ENCODE measurements at regions not wholly inside any gene's neighbourhood (a gene's known extent, or its start where the extent isn't known, plus 50 kb on each side); places are given as distances from the start of the nearest gene placed in this dataset.

DNA sequence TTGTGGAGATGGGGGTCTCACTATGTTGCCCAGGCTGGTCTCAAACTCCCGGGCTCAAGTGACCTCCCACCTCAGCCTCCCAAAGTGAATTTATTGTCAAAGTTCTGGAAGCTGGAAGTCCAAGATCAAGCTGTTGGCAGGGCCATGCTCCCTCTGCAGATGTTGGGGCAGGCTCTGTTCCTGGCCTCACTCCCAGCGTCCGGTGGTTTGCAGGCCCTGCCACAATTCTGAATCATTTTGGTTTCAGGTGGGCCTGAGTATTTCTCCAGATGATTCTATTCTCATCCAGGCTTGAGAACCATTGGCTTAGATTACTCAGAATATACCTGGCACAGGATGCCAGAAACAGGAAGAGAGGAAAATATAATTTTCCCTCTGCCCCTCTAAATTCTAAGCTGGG, 737.4 kb downstream of the TNS3 start:
- no peak for DNase-seq (ENCODE audit: low spot score)
- TF ChIP-seq, protein P1, sequence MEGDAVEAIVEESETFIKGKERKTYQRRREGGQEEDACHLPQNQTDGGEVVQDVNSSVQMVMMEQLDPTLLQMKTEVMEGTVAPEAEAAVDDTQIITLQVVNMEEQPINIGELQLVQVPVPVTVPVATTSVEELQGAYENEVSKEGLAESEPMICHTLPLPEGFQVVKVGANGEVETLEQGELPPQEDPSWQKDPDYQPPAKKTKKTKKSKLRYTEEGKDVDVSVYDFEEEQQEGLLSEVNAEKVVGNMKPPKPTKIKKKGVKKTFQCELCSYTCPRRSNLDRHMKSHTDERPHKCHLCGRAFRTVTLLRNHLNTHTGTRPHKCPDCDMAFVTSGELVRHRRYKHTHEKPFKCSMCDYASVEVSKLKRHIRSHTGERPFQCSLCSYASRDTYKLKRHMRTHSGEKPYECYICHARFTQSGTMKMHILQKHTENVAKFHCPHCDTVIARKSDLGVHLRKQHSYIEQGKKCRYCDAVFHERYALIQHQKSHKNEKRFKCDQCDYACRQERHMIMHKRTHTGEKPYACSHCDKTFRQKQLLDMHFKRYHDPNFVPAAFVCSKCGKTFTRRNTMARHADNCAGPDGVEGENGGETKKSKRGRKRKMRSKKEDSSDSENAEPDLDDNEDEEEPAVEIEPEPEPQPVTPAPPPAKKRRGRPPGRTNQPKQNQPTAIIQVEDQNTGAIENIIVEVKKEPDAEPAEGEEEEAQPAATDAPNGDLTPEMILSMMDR (IDR thresholded peaks at IDR 0.05; ENCODE audit: extremely low read depth, missing control alignments), result no peak

DNA sequence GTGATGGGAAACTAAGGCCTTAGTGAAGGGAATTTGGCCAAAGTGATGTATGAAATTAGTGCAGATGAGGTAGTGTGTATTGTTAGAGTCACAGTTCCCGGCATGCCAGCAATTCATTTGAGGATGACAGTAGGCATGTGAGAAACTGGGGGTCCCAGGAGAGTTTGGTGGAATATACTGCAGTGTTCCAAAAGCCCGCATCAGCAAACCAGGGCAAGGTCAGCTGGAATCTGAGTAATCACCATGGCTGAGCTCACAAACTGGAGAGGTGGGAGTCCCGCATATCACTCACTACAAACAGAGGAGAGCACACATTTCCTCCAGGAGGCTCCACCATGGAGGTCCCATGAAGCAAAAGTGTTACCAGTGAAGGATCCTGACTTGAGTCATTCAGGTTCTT, 740.7 kb downstream of the TNS3 start:
- TF ChIP-seq, protein P1 (IDR thresholded peaks at IDR 0.05; ENCODE audit: extremely low read depth, missing control alignments), result no peak
- no peak for DNase-seq (ENCODE audit: low spot score)

DNA sequence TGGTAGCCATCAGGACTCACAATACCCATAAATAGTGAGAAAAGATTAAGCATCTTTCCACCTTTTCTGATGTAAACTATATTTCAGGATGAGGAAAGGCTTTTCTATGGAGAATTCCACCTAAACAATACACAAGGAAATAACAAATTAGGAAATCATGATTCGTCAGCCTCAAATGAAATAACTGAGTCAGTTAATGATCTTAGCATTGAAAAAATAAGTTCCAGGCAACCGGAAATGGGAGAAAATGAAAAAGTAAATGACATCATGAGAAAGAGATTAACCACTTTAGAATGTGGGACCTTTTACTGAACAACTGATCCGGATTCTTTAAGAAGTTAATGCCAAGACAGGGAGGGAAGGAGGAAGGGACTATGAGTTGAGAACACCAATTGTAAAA, 742.3 kb downstream of the TNS3 start:
- no peak for DNase-seq (ENCODE audit: low spot score)
- TF ChIP-seq, protein P1 (IDR thresholded peaks at IDR 0.05; ENCODE audit: extremely low read depth, missing control alignments), result no peak

DNA sequence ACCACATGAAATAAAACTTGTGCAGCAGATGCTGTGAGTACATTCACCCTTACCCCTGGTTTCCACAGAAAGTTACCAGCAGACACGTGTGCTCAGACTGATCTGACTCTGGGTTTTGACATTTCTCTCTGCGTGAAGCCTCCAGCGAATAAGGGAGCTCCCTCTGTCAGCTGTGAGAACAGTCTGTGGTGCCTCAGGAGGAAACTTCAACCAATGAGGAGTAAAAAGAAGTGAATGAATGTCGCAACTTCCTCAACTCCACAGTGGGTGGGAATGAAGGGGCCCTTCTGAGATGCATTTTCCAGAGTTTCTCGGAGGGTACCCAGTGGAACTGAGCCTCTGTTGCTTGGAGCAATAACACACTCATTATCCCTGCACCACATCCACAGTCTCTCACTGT, 743.4 kb downstream of the TNS3 start:
- TF ChIP-seq, protein P1 (IDR thresholded peaks at IDR 0.05; ENCODE audit: extremely low read depth, missing control alignments), result no peak
- no peak for DNase-seq (ENCODE audit: low spot score)

DNA sequence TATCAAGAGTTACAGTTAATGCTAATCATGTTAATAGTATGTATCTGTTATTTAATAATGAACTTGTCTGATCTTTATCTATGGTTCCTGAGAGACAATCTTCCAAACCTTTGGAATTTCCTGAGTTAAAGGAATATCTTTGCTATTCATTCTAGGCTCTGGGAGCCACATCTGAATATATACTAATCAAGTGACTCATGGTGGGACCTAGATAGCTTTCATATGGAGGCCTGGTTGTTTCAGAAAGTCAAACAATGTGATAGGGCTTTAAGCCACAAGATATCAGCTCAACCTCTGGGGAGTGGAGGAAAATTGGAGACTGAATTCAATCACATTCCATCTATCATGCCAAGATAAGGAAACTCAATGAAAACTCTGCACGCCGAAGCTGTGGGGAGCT, 746.4 kb downstream of the TNS3 start:
- DNase-seq (ENCODE audit: low spot score), result no peak

DNA sequence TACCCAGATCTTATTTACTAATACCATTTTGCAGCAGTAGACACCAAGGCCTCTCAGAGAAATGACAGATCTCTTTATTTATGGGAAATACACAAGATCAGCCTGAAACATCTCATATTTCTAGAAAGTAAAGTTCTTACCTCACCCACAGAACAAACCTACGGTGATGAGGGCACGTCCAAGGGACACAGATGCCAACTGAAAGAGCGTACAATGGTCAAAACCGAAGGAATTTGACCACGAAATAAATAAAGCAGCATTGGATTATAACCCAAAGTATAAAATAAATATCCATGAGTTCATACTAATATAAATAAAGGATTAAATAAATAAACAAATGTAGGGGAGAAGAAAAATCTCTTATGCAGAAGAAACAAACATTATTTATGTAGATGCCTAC, 747.0 kb downstream of the TNS3 start:
- TF ChIP-seq, protein P1 (IDR thresholded peaks at IDR 0.05; ENCODE audit: extremely low read depth, missing control alignments), result no peak
- DNase-seq (ENCODE audit: low spot score), result no peak

More for the DNA sequence above, 746.4 kb downstream of the TNS3 start:
- TF ChIP-seq, protein P1 (IDR thresholded peaks at IDR 0.05; ENCODE audit: extremely low read depth, missing control alignments), result no peak

DNA sequence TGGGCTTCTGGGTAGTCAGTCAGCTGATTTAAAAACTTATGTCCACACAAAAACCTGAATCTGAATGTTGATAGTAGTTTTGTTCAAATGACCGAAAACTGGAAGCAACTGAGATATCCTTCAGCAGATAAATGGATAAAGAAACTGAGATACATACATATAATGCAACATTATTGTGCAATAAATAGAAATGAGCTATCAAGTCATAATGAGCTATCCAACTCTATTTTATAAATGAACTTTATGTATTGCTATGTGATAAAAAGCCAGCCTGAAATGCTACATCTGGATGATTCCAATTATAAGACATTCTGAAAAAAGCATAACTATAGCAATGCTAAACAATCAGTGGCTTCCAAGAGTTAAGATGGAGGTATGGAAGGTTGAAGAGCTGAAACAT, 748.7 kb downstream of the TNS3 start:
- no peak for DNase-seq (ENCODE audit: low spot score)
- TF ChIP-seq, protein P1 (IDR thresholded peaks at IDR 0.05; ENCODE audit: extremely low read depth, missing control alignments), result no peak
